ENCODE measurements at regions not wholly inside any gene's neighbourhood (a gene's known extent, or its start where the extent isn't known, plus 50 kb on each side); places are given as distances from the start of the nearest gene placed in this dataset.

DNA sequence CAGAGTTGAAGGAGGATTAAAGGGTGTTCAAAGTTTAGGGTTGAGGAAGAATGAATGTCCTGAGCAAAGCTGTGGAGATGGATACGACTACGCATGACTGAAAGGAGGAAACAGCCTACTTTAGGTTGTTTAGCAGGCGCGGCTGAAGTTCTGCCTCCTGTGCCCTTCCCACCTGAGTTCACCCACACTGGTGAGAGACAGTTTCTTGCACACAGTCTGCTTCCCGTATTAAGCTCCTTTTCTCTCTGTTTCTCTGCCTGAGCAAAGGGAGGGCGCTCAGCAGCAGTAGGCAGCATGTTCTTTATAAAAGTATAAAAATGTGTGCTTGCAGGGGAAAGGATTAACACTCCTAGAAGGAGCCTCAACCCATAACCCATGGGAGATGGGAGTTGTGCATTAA lies 224.0 kb upstream of the SMARCA2 start:
- ATAC-seq (no peak), DNase-seq (no peak)
- H3K27ac ChIP-seq = no peak overlapping the region
- H3K4me3 ChIP-seq = no peak overlapping the region
- no peaks in the 10 kb centered on the region for H3K27me3 ChIP-seq (ENCODE audit: insufficient read depth in 3 of 3, low read length in 2 of 3)
- no peaks in the 10 kb centered on the region for H3K4me1 ChIP-seq
- intact Hi-C loops (cut with DNase I) = no loop called here
- H3K36me3 ChIP-seq (ENCODE audit: insufficient read depth in 1 of 2, low read depth in 1 of 2) = no peaks in the 10 kb centered on the region
- H3K9me3 ChIP-seq = no peaks in the 10 kb centered on the region
- WGBS, 3 donors = 93 to 96% (median 93%) methylated on average over 6 of the region's 6 CpGs
- TF ChIP-seq, protein P1, sequence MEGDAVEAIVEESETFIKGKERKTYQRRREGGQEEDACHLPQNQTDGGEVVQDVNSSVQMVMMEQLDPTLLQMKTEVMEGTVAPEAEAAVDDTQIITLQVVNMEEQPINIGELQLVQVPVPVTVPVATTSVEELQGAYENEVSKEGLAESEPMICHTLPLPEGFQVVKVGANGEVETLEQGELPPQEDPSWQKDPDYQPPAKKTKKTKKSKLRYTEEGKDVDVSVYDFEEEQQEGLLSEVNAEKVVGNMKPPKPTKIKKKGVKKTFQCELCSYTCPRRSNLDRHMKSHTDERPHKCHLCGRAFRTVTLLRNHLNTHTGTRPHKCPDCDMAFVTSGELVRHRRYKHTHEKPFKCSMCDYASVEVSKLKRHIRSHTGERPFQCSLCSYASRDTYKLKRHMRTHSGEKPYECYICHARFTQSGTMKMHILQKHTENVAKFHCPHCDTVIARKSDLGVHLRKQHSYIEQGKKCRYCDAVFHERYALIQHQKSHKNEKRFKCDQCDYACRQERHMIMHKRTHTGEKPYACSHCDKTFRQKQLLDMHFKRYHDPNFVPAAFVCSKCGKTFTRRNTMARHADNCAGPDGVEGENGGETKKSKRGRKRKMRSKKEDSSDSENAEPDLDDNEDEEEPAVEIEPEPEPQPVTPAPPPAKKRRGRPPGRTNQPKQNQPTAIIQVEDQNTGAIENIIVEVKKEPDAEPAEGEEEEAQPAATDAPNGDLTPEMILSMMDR (IDR thresholded peaks at IDR 0.05) = no peak

DNA sequence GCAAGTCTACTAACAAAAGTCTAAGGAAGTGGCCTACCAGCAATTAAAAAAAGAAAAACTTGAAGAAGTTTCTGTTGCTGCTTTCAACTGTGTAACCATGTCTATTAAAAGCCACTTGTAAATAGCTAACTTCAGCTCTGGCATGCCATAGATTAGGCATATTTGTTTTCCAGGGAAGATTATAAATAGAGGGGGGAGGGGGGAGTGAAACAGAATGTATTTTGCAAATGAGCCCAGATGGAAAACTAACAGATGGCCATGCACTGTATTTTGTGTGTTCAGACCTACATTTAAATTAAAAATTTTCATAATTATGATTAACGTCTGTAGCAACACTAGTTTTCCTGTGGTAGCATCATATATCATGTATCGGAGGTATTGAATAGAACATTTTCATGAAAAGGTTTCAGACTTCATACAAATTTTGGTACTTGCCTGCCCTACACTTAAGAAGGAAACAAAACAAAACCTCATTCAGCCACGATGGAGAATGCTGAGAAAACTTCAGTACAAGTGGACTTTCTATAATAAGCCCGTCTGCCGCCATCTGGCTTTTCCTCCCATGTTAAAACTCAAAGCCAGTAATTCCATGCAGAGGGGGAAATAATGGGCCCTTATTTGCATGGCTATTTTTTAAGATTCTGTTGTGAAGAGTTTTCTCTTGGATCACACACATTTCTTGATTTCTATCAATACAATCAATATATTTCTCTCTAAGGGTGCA lies 220.4 kb upstream of the SMARCA2 start:
- intact Hi-C loops (cut with DNase I) = no loop called here
- no peak overlapping the region for H3K27ac ChIP-seq
- no peak for DNase-seq
- no peak for ATAC-seq
- no peaks in the 10 kb centered on the region for H3K27me3 ChIP-seq (ENCODE audit: insufficient read depth in 3 of 3, low read length in 2 of 3)
- TF ChIP-seq, protein P1 (IDR thresholded peaks at IDR 0.05) = no peak
- H3K4me3 ChIP-seq = no peak overlapping the region
- no peaks in the 10 kb centered on the region for H3K36me3 ChIP-seq (ENCODE audit: insufficient read depth in 1 of 2, low read depth in 1 of 2)
- H3K4me1 ChIP-seq = no peaks in the 10 kb centered on the region
- no peaks in the 10 kb centered on the region for H3K9me3 ChIP-seq
- WGBS, 3 donors = 77 to 80% (median 79%) methylated on average over 5 of the region's 5 CpGs

DNA sequence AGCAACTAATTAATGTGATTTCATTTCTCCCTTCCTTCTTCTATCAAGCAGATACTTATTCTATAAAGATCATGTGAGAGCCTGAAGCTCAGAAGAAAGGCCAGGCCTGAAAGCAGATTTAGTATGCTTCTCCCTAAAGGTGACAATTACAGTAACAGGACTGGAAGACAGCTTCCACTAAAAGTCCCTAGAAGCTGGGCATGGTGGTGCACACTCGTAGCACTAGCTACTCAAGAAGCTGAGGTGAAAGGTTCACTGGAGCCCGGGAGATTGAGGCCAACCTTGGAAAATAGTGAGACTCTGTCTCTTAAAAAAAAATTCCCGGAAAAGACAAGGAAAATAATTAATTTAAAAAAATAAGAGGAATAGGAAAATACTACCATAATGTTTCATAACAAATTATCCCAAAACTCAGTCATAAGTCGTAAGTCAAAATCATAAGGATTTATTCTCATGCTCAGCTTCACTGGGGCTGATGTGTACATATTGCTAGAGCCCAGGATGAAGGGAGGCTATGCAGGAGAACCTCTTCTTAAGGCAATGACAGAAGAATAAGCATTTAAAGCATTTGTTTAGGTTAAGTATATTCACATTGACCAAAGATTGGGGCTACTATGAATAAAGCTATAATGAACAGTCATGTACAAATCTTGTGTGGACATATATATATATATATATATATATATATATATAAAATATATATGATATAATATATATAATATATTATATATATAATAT lies 210.8 kb upstream of the SMARCA2 start:
- ATAC-seq (no peak), DNase-seq (no peak)
- WGBS, 3 donors = 85 to 88% (median 86%) methylated on average over 4 of the region's 4 CpGs
- Histone ChIP-seq H3K27ac (no peak overlapping the region), H3K4me1 (no peaks in the 10 kb centered on the region), H3K4me3 (no peak overlapping the region), H3K36me3 (ENCODE audit: insufficient read depth in 1 of 2, low read depth in 1 of 2) (no peaks in the 10 kb centered on the region), H3K27me3 (ENCODE audit: insufficient read depth in 3 of 3, low read length in 2 of 3) (no peaks in the 10 kb centered on the region), H3K9me3 (no peaks in the 10 kb centered on the region)
- intact Hi-C loops (cut with DNase I) = no loop called here
- TF ChIP-seq, protein P1 (IDR thresholded peaks at IDR 0.05) = no peak

DNA sequence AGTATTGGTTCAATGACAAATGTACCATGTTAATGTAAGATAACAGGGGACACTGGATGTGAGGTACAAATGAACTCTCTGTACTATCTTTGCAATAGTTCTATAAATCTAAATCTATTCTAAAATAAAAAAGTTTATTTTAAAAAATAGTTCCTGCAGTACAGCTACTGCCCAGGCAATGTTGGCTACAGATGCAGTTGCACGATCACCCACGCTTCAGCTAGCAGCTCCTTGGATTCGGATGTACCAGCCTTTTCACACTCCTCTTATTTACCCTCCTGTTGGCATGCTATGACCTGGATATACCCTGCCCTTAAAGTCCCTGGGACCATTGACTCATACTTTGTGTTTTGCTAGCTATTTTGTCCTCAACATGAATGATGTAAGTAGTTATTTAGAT lies 185.4 kb upstream of the SMARCA2 start:
- TF ChIP-seq, protein P1 (IDR thresholded peaks at IDR 0.05) = no peak
- no peaks in the 10 kb centered on the region for H3K9me3 ChIP-seq
- H3K27me3 ChIP-seq (ENCODE audit: insufficient read depth in 3 of 3, low read length in 2 of 3) = no peaks in the 10 kb centered on the region
- ATAC-seq (no peak), DNase-seq (no peak)
- no peaks in the 10 kb centered on the region for H3K4me1 ChIP-seq
- 83 to 95% (median 93%) methylated on average over 3 of the region's 3 CpGs for WGBS, 3 donors
- no peaks in the 10 kb centered on the region for H3K36me3 ChIP-seq (ENCODE audit: insufficient read depth in 1 of 2, low read depth in 1 of 2)
- no peak overlapping the region for H3K4me3 ChIP-seq
- intact Hi-C loops (cut with DNase I) = no loop called here
- H3K27ac ChIP-seq = no peak overlapping the region
